GM23338 (cell line): ENCODE measurements at regions not wholly inside any gene's neighbourhood (a gene's known extent, or its start where the extent isn't known, plus 50 kb on each side); places are given as distances from the start of the nearest gene placed in this dataset.

Experiments used
- ATAC-seq: fragments of 200-7000 bp; cut with Tn5 transposase; 3 replicates; pipeline ENCODE4 v1.9.1; 2020
- DNase-seq: peaks from one replicate; pipeline ENCODE4 v3.0.0-alpha.2; 2015; ENCODE audit warnings: low spot score
- H2AFZ ChIP-seq: fragments of 200-600 bp; sonication (generic); 2 replicates; pipeline ENCODE4 v1.8.0; 2016; ENCODE audit warnings: antibody characterized with exemption, mild to moderate bottlenecking, moderate library complexity
- H3F3A ChIP-seq: fragments of 200-600 bp; sonication (generic); replicated peaks from 2 replicates; pipeline ENCODE4 v1.8.0; 2017; ENCODE audit warnings: antibody characterized with exemption, mixed run types, low read depth
- H3K27ac ChIP-seq: fragments of 200-600 bp; sonication (generic); 2 replicates; pipeline ENCODE4 v1.6.1; 2016; ENCODE audit warnings: low read depth
- H3K27me3 ChIP-seq: fragments of 200-600 bp; sonication (generic); 2 replicates; pipeline ENCODE4 v1.8.0; 2016; ENCODE audit warnings: mild to moderate bottlenecking, mixed run types, moderate library complexity; ENCODE audit not compliant: insufficient read depth
- H3K36me3 ChIP-seq: fragments of 200-600 bp; sonication (generic); 2 replicates; pipeline ENCODE4 v1.8.0; 2016; ENCODE audit warnings: mild to moderate bottlenecking; ENCODE audit not compliant: insufficient read depth
- H3K4me1 ChIP-seq: fragments of 200-600 bp; sonication (generic); 2 replicates; pipeline ENCODE4 v1.8.0; 2016; ENCODE audit warnings: mild to moderate bottlenecking, moderate library complexity; ENCODE audit not compliant: insufficient read depth
- H3K4me2 ChIP-seq: fragments of 200-600 bp; sonication (generic); 2 replicates; pipeline ENCODE4 v1.7.1; 2017; ENCODE audit warnings: mixed run types
- H3K4me3 ChIP-seq: fragments of 200-600 bp; sonication (generic); 2 replicates; pipeline ENCODE4 v1.6.1; 2016; ENCODE audit warnings: mixed run types
- H3K79me2 ChIP-seq: fragments of 200-600 bp; sonication (generic); replicated peaks from 2 replicates; pipeline ENCODE4 v1.8.0; 2017; ENCODE audit warnings: mild to moderate bottlenecking; ENCODE audit not compliant: insufficient read depth
- H3K9me2 ChIP-seq: fragments of 200-600 bp; sonication (generic); 2 replicates; pipeline ENCODE4 v1.8.0; 2017; ENCODE audit not compliant: insufficient read depth
- H4K20me1 ChIP-seq: fragments of 200-600 bp; sonication (generic); replicated peaks from 2 replicates; pipeline ENCODE4 v1.8.0; 2017; ENCODE audit warnings: mild to moderate bottlenecking; ENCODE audit not compliant: insufficient read depth
- H3K27ac Mint-ChIP-seq: 2 replicates; pipeline ENCODE4 v1.8.0; 2020; ENCODE audit warnings: inconsistent platforms, mild to moderate bottlenecking, moderate library complexity, mixed read lengths
- H3K27me3 Mint-ChIP-seq: 3 replicates; pipeline ENCODE4 v1.8.0; 2022; ENCODE audit warnings: low read depth, mild to moderate bottlenecking, moderate library complexity, mixed read lengths, inconsistent platforms; ENCODE audit not compliant: insufficient read depth, poor library complexity
- H3K36me3 Mint-ChIP-seq: 3 replicates; pipeline ENCODE4 v1.8.0; 2021; ENCODE audit warnings: low read depth, mild to moderate bottlenecking, inconsistent platforms, moderate library complexity, mixed read lengths
- H3K4me1 Mint-ChIP-seq: 3 replicates; pipeline ENCODE4 v1.8.0; 2020; ENCODE audit warnings: mild to moderate bottlenecking, inconsistent platforms, mixed read lengths
- H3K4me3 Mint-ChIP-seq: 3 replicates; pipeline ENCODE4 v1.8.0; 2021; ENCODE audit warnings: moderate library complexity, mild to moderate bottlenecking, inconsistent platforms, mixed read lengths
- H3K9me3 Mint-ChIP-seq: 3 replicates; pipeline ENCODE4 v1.8.0; 2020; ENCODE audit warnings: moderate library complexity, mild to moderate bottlenecking, inconsistent platforms, mixed read lengths
- EZH2 ChIP-seq: fragments of 200-600 bp; sonication (generic); IDR thresholded peaks from one replicate; pipeline ENCODE4 v1.8.0; 2017; ENCODE audit warnings: antibody characterized with exemption, mild to moderate bottlenecking, low read depth; ENCODE audit not compliant: unreplicated experiment
- EZH2phosphoT487 ChIP-seq: fragments of 200-600 bp; sonication (generic); IDR thresholded peaks from one replicate; pipeline ENCODE4 v1.8.1; 2018; ENCODE audit warnings: antibody characterized with exemption; ENCODE audit not compliant: unreplicated experiment
- JUNB ChIP-seq: IDR thresholded peaks from one replicate; pipeline ENCODE4 v1.6.1; 2016; ENCODE audit warnings: antibody characterized with exemption; ENCODE audit not compliant: unreplicated experiment
- NANOG ChIP-seq: IDR thresholded peaks from 2 replicates; pipeline ENCODE4 v1.6.1; 2016; ENCODE audit warnings: antibody characterized with exemption, borderline replicate concordance
- REST ChIP-seq: IDR thresholded peaks from one replicate; pipeline ENCODE4 v1.6.1; 2018; ENCODE audit warnings: antibody characterized with exemption; ENCODE audit not compliant: unreplicated experiment
- STAT1 ChIP-seq: IDR thresholded peaks from one replicate; pipeline ENCODE4 v1.6.1; 2016; ENCODE audit warnings: antibody characterized with exemption; ENCODE audit not compliant: unreplicated experiment
- ZNF114 ChIP-seq: fragments of 250-450 bp; sonication (Bioruptor Pico); IDR thresholded peaks from 2 replicates; pipeline ENCODE4 v1.5.0; 2020; ENCODE audit warnings: mild to moderate bottlenecking, moderate library complexity
- ZNF331 ChIP-seq: fragments of 250-450 bp; sonication (Bioruptor Pico); IDR thresholded peaks from 2 replicates; pipeline ENCODE4 v1.5.0; 2020; ENCODE audit warnings: low read depth, mild to moderate bottlenecking, moderate library complexity
- ZNF462 ChIP-seq: fragments of 250-450 bp; sonication (Bioruptor Pico); IDR thresholded peaks from 2 replicates; pipeline ENCODE4 v1.5.0; 2020; ENCODE audit warnings: mild to moderate bottlenecking, moderate library complexity
- TF ChIP-seq, protein P1 (sequence below): IDR thresholded peaks from 2 replicates; pipeline ENCODE4 v1.6.1; 2016; ENCODE audit warnings: antibody characterized with exemption

GRCh38 chr2:128732976-128733431 lies 414.3 kb upstream of the HS6ST1 start:
- H3K27ac Mint-ChIP-seq: no peak overlapping the region; the same call in 1 of the 2 replicates
- H3K9me3 Mint-ChIP-seq: peaks cover 3% of the 10 kb centered on the region
- no peaks in the 10 kb centered on the region for H3K36me3 ChIP-seq
- H3K36me3 Mint-ChIP-seq: no peaks in the 10 kb centered on the region; the same call in 1 of the 3 replicates
- H2AFZ ChIP-seq: no peak overlapping the region
- no peaks in the 10 kb centered on the region; the same call in 1 of the 2 replicates for H3K4me1 ChIP-seq
- TF ChIP-seq, protein P1, sequence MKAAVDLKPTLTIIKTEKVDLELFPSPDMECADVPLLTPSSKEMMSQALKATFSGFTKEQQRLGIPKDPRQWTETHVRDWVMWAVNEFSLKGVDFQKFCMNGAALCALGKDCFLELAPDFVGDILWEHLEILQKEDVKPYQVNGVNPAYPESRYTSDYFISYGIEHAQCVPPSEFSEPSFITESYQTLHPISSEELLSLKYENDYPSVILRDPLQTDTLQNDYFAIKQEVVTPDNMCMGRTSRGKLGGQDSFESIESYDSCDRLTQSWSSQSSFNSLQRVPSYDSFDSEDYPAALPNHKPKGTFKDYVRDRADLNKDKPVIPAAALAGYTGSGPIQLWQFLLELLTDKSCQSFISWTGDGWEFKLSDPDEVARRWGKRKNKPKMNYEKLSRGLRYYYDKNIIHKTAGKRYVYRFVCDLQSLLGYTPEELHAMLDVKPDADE: no peak
- TF ChIP-seq ZNF462: no peak
- no peak for TF ChIP-seq ZNF331
- no peak for TF ChIP-seq JUNB
- TF ChIP-seq EZH2phosphoT487: no peak
- H3K79me2 ChIP-seq: no peaks in the 10 kb centered on the region
- H3K4me3 ChIP-seq: no peak overlapping the region
- H3K27me3 ChIP-seq: peaks cover 8% of the 10 kb centered on the region
- H3K4me2 ChIP-seq: no peak overlapping the region
- peaks cover 4% of the 10 kb centered on the region; the same call in 1 of the 3 replicates for H3K4me1 Mint-ChIP-seq
- H3K27me3 Mint-ChIP-seq: peaks cover 6% of the 10 kb centered on the region
- DNase-seq (no peak), ATAC-seq (no peak)
- H4K20me1 ChIP-seq: no peaks in the 10 kb centered on the region
- no peaks in the 10 kb centered on the region for H3F3A ChIP-seq
- no peaks in the 10 kb centered on the region for H3K9me2 ChIP-seq
- no peak overlapping the region for H3K4me3 Mint-ChIP-seq
- H3K27ac ChIP-seq: no peak overlapping the region

DNA sequence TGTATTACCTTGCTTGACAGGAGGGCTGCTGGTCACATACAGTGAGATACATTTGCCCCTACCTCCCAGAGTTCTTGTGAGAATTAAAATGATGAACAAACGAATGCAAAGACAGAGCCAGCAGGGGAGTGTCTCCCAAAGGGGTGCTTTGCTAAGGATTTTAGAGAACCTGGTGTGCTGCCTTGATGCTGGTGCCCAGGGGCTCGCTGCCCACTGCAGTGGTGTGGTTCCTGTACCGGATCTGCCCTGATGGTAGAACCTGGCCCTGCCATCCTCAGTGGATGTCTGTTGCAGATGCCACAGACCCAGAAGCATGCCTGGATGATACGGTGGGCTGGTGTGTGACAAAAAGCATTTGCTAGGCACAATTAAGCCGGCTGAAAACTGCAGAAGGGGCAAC lies 414.8 kb upstream of the HS6ST1 start:
- no peaks in the 10 kb centered on the region for H3K79me2 ChIP-seq
- no peak overlapping the region for H3K27ac ChIP-seq
- H3K27me3 ChIP-seq: peaks cover 9% of the 10 kb centered on the region
- Mint-ChIP-seq H3K4me3 (no peak overlapping the region), H3K27me3 (peaks cover 6% of the 10 kb centered on the region), H3K36me3 (no peaks in the 10 kb centered on the region; the same call in 1 of the 3 replicates), H3K27ac (no peak overlapping the region; the same call in 1 of the 2 replicates), H3K4me1 (peaks cover 4% of the 10 kb centered on the region; the same call in 1 of the 3 replicates), H3K9me3 (peaks cover 3% of the 10 kb centered on the region)
- no peak for DNase-seq
- no peaks in the 10 kb centered on the region for H3K9me2 ChIP-seq
- H3K36me3 ChIP-seq: no peaks in the 10 kb centered on the region
- no peak overlapping the region for H3K4me3 ChIP-seq
- no peak overlapping the region for H3K4me2 ChIP-seq
- no peak overlapping the region for H2AFZ ChIP-seq
- ATAC-seq: no peak
- H4K20me1 ChIP-seq: no peaks in the 10 kb centered on the region
- no peaks in the 10 kb centered on the region for H3F3A ChIP-seq
- no peaks in the 10 kb centered on the region; the same call in 1 of the 2 replicates for H3K4me1 ChIP-seq
- TF ChIP-seq STAT1: no peak
- TF ChIP-seq ZNF114 (CRISPR knock-in tag): no peak
- no peak for TF ChIP-seq JUNB
- no peak for TF ChIP-seq EZH2phosphoT487
- TF ChIP-seq EZH2: no peak
- TF ChIP-seq, protein P1: no peak
- TF ChIP-seq ZNF331: no peak
- TF ChIP-seq REST: no peak
- TF ChIP-seq NANOG: no peak
